AG09309 (cell line): ENCODE measurements at regions not wholly inside any gene's neighbourhood (a gene's known extent, or its start where the extent isn't known, plus 50 kb on each side); places are given as distances from the start of the nearest gene placed in this dataset.

Experiments
- DNase-seq: peaks from one replicate; pipeline ENCODE4 v3.0.0-alpha.2; 2010; ENCODE audit warnings: low read depth
- H3K4me3 ChIP-seq: 2 replicates; pipeline ENCODE4 v1.5.1; 2011; ENCODE audit warnings: mild to moderate bottlenecking, low read depth, low read length, moderate library complexity; ENCODE audit not compliant: control insufficient read depth
- TF ChIP-seq, protein P1 (sequence below): IDR thresholded peaks from 2 replicates; pipeline ENCODE4 v1.5.1; 2011; ENCODE audit warnings: mild to moderate bottlenecking, low read depth, low read length, inconsistent platforms; ENCODE audit not compliant: insufficient read depth, control insufficient read depth; ENCODE audit errors: missing control alignments

DNA sequence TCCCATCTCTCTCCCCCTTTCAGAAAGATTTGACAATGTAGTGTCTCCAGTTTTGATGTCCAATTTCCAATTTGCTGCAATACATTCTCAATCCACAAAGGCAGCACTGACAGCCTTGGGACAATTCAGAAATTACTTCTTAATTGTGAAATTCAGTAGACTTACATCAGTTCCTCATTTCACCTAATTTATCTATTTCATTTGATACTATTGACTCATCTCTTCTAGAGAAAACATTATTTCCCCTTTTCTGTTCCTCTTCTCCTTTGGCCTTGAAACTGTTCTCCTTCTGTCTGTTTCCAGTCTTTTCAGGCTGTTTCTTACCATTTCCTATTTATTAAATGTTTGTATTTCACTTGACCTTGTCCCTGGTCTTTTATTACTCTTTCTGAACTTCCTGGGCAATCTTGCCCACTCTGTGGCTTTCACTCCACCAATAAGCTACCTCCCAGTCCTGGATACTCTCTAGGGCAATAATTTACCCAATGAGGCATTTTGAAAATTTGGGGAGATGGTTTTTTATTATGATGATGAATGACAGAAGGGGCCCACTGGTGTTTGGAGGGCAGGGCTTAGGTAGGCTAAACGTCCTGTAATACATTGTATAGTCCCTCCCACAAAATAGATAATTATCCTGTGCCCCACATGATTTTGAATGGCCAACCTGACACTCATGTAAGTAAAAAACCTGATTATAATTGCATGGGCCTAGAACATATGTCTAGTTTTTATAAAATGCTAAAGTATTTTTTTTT lies 498.0 kb upstream of the BOD1L1 start:
- no peak overlapping the region for H3K4me3 ChIP-seq
- TF ChIP-seq, protein P1, sequence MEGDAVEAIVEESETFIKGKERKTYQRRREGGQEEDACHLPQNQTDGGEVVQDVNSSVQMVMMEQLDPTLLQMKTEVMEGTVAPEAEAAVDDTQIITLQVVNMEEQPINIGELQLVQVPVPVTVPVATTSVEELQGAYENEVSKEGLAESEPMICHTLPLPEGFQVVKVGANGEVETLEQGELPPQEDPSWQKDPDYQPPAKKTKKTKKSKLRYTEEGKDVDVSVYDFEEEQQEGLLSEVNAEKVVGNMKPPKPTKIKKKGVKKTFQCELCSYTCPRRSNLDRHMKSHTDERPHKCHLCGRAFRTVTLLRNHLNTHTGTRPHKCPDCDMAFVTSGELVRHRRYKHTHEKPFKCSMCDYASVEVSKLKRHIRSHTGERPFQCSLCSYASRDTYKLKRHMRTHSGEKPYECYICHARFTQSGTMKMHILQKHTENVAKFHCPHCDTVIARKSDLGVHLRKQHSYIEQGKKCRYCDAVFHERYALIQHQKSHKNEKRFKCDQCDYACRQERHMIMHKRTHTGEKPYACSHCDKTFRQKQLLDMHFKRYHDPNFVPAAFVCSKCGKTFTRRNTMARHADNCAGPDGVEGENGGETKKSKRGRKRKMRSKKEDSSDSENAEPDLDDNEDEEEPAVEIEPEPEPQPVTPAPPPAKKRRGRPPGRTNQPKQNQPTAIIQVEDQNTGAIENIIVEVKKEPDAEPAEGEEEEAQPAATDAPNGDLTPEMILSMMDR: no peak
- DNase-seq: no peak

DNA sequence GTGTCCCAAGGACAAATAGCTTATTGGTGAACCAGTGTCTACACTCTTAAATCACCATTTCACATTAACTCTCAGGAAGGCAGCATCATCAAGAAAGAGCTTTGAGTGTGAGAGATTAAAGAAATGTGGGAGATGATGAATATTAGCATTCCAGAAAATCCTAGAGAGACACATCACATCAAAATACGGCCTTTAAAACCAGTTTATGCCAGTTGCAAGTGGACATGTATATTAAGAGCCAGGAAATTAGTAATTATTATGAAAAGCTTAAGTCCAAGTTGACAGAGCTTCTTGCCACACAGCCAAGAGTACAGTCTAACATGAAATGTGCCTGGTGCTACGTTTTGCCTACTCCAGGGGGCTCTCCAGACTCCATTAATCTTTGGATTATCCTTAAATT lies 503.0 kb upstream of the BOD1L1 start:
- TF ChIP-seq, protein P1: no peak
- DNase-seq: no peak
- no peak overlapping the region for H3K4me3 ChIP-seq

DNA sequence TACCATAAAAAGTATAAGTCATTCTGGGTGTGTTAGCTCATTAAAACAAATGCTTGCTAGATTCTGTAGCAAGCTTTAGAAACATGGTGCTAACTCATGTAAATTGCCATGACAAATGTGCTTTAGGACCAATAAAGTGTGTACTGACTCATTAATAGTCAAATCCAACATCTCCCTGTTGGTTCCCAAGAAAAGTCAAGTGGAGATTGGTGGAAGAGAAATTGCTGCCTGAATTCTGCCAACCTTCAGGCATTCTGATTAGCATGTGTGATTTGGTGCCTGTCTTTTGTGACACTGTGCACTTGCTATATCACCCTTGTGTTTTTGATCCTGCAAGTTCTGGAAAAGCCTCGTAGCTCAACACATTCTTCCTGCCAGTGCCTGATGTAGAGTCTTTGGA lies 503.8 kb upstream of the BOD1L1 start:
- TF ChIP-seq, protein P1: no peak
- DNase-seq: no peak
- no peak overlapping the region for H3K4me3 ChIP-seq

DNA sequence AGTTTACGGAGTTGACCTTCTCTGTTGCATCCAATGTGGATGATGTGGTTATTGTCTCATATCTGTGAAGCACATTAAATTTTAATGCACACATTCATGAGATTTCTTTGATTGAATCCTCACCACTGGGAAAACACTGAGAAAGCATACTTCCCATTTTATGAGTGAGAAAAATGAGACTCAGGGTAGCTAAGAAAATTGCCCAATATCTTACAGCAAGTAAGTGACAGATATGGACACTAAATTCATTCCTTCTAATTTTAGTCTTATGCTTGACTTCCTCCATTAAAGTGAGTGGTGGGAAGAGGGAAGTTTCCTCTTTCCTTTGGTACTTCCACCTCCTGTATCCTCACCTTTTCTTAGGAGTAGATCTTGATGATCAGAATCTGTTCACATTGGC lies 504.8 kb upstream of the BOD1L1 start:
- TF ChIP-seq, protein P1: no peak
- no peak overlapping the region for H3K4me3 ChIP-seq
- DNase-seq: no peak

DNA sequence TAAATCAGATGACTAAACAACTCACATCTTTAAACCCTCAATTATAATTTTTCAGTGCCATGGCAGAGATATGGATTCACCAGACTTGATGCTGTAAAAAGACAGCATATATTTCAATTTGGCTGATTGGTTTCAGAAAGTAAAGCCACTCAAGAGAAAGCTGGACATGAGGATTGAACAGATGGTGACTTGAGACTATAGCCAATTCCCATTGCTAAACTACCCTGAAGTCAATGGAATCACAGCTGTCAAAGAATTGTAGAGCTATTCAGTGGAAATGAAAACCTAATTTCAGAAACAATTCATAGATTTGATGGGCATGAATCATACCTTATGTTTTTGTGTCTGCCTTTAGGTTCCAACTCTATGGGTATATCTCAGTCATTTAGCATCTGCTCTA lies 510.6 kb upstream of the BOD1L1 start:
- H3K4me3 ChIP-seq: no peak overlapping the region
- DNase-seq: no peak
- TF ChIP-seq, protein P1: no peak

DNA sequence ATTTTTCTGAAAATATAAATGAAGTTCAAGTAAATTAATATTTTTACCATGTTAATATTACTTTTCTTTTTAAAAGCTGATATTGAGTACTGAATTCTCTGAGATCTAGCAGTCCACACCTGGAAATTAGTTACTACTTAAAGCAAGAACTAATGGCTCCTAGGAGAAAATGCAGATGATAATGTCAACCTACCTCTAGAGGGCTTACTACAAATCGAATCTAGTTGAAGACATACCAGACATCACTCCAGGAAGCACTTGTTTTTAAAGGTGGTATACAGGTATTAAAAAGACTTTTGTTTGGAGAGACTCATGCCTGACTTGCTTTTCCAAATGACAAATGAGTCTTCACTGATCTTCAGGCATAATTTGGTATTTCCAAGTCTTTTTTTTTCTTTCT lies 516.4 kb upstream of the BOD1L1 start:
- no peak for DNase-seq

More for the DNA sequence above, 516.4 kb upstream of the BOD1L1 start:
- no peak overlapping the region for H3K4me3 ChIP-seq
- TF ChIP-seq, protein P1: no peak
